ENCODE measurements at regions not wholly inside any gene's neighbourhood (a gene's known extent, or its start where the extent isn't known, plus 50 kb on each side); places are given as distances from the start of the nearest gene placed in this dataset.
A peak's percentile ranks its signal among the peaks of the same experiment; 100 is the strongest.

- no peak for DNase-seq (ENCODE audit: low read depth, low spot score)
- peak overlapping the region; percentile 45 for H3K27ac ChIP-seq
These were observed 514.5 kb upstream of the CDH2 start for GRCh38 chr18:28691496-28691840.

- peak overlapping the region; percentile 45 for H3K27ac ChIP-seq
These were observed 514.0 kb upstream of the CDH2 start for GRCh38 chr18:28690836-28691495.

DNA sequence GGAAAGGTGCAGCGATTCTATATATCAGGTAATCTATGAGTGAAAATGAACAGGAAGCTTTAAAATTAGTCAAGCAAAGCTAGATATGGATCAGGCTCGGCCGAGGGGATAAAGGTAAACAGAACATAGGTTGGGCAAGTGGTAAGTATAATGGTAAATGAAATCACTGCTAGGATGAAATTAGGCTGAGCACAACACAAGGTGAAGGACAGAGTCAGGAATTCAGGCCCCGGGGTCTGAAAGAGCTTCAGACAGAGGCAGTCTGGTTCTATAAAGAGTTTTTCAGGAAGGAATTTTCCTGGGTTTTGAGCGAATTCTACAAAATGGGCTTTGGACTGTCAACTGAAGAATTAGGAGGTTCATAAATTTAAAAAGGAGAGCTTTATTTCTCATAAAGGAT lies 513.2 kb upstream of the CDH2 start:
- DNase-seq (ENCODE audit: low read depth, low spot score): no peak
- no peak overlapping the region for H3K27ac ChIP-seq

More at GRCh38 chr18:28690836-28691495, 514.0 kb upstream of the CDH2 start:
- DNase-seq (ENCODE audit: low read depth, low spot score): no peak

- no peak for DNase-seq (ENCODE audit: low read depth, low spot score)
These were observed 512.7 kb upstream of the CDH2 start for GRCh38 chr18:28689588-28689987.

GRCh38 chr18:28684746-28685355 lies 507.9 kb upstream of the CDH2 start:
- no peak for DNase-seq (ENCODE audit: low read depth, low spot score)

More at GRCh38 chr18:28689588-28689987, 512.7 kb upstream of the CDH2 start:
- H3K27ac ChIP-seq: no peak overlapping the region

DNA sequence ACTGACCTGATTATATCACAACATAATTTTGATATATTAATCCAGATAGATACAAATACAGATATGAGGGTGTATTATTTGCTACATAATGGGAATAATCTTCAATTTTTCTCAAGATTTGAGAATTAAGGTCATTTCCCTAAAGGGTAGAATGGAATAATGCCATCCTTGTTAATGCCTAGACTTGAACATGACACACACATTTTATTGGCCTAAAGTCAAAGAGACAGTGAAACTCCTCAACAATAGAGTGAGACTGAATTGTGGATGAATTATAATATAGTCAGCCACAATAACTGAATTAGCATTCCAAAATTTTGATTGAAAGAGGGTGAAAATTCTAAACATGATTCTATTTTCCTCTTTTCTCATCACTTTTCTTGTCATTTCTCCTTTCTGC lies 506.0 kb upstream of the CDH2 start:
- H3K27ac ChIP-seq: no peak overlapping the region
- no peak for DNase-seq (ENCODE audit: low read depth, low spot score)

More at GRCh38 chr18:28684746-28685355, 507.9 kb upstream of the CDH2 start:
- no peak overlapping the region for H3K27ac ChIP-seq

- DNase-seq (ENCODE audit: low read depth, low spot score): no peak
- no peak overlapping the region for H3K27ac ChIP-seq
These were observed 492.2 kb upstream of the CDH2 start for GRCh38 chr18:28669165-28669564.

GRCh38 chr18:28666216-28666615 lies 489.3 kb upstream of the CDH2 start:
- no peak for DNase-seq (ENCODE audit: low read depth, low spot score)

DNA sequence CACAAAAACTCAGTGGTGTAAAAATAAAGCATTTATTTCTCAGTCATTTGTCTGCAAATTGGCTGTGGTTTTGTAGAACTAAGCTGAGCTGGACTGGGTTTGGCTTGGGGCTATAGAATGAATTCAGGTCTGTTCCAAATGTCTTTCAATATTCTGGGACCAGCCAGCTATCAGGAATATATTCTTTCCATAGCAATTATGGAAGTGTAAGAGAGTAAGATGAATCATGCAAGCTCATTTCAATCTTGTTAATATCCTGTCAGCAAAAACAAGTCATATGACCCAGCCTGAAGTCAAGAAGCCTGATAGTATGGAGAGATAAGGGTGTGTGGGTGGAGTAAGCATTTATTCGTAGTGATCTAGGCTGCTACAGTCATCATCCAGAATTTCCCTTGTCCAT lies 481.0 kb upstream of the CDH2 start:
- no peak overlapping the region for H3K27ac ChIP-seq
- DNase-seq (ENCODE audit: low read depth, low spot score): peak; percentile 78

More at GRCh38 chr18:28666216-28666615, 489.3 kb upstream of the CDH2 start:
- H3K27ac ChIP-seq: no peak overlapping the region

- DNase-seq (ENCODE audit: low read depth, low spot score): no peak
- no peak overlapping the region for H3K27ac ChIP-seq
These were observed 475.7 kb upstream of the CDH2 start for GRCh38 chr18:28652654-28653053.

DNA sequence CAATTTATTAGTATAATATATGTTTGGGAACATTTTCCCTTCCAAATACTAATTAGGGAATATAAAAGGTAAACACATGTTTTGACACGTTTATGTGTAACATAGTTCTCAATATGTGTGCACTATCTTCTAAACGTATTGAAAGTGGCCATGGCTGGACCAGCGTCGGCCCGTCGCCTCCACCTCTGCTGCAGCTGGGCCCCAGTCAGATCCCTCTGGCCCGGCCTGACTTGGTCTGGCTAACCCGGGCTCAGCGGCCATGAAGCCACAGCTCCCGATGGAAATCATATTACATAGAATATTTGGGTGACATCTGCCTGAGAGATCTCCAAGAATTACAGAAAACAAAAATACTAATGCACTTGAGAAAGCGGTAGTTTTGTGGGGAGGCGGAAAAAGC lies 474.4 kb upstream of the CDH2 start:
- H3K27ac ChIP-seq: no peak overlapping the region
- no peak for DNase-seq (ENCODE audit: low read depth, low spot score)

DNA sequence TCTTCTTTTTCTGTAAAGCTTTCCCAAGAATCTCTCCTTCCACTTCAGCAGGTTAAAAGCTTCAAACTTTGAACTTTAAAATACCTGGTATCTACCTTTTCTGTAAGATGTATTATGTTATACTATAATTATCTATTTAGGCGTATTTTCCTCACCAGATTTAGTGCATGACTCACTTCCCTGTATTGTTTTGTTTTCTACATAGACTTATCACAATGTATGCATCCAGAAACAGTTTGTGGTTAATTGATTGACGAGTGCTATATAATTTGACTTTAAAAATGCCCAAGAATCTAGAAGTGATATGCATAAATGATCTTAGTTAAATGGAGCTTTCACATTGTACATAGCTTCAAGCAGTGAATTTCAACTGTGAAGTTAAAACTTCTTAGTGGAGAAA lies 473.9 kb upstream of the CDH2 start:
- no peak for DNase-seq (ENCODE audit: low read depth, low spot score)
- no peak overlapping the region for H3K27ac ChIP-seq

DNA sequence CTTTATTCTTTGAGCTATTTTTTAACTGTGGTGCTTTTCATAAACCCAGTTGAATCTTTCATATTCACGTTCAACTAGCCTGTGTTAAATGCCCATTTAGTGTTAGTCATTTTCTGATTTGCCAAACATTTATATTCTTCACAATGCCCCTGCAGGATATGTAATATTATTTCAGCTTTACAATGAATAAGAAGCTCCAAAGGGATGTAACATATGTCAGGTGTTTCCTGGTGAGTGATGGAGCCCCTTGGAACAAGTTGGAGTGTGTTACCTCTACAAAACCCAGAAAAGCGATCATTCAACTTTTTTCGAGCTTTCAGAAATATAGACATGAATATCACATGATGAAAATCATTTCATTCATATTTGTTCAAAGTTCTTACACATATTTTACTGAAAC lies 471.0 kb upstream of the CDH2 start:
- DNase-seq (ENCODE audit: low read depth, low spot score): no peak
- H3K27ac ChIP-seq: no peak overlapping the region

- DNase-seq (ENCODE audit: low read depth, low spot score): no peak
- H3K27ac ChIP-seq: no peak overlapping the region
These were observed 461.0 kb upstream of the CDH2 start for GRCh38 chr18:28637897-28638296.

DNA sequence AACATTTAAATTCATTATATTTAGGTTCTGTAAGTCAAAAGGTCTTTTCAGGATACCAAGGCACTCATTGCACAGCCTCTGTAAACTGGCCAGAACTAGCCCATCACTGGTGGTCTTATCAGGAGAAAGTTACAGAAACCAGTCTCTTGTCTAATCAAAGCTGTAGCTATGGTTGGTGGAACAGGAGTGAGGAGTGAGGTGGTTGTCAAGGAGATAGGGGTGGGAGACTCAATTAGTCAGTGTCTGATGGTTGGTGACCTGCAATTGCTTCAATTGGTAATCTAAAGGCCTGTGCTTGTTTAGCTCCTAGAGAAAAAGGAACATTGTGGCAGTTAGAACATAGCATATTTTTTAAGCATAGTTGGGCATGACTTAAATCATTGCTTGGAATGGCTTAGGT lies 458.6 kb upstream of the CDH2 start:
- H3K27ac ChIP-seq: no peak overlapping the region
- no peak for DNase-seq (ENCODE audit: low read depth, low spot score)

DNA sequence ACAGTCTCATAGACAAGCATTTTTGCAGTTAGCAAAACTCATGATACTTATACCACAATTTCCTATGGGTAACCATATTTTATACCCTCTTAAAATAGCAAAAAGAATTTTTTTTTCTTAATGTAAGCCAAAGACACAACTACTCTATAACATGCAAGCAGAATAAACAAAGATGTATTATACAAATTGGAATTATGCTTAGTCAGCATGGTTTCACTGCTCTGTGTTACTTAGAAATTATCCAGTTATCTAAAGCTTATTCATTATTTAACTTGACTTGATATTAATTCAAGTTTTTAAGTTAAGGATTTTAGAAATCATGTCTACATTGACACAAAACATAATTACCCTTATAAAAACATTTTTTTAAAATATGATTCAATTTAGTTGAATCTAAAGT lies 449.8 kb upstream of the CDH2 start:
- H3K27ac ChIP-seq: no peak overlapping the region
- DNase-seq (ENCODE audit: low read depth, low spot score): no peak

DNA sequence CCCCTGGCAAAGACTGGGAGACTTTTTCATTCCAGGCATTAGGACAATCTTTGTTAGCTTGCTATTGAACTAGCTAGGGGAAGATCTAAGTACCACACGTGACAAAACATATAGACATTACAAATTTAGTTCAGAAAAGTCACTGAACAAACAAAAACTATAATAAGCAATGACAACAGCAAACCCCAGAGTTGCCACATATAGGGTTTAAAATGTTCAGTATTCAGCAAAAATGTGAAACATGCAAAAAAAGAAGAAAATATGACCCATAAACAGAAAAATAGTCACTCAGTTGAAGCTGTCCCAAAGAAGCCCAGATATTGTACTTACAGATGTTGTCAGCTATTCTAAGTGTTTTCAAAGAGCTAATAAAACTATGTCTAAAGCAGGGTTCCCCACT lies 431.1 kb upstream of the CDH2 start:
- no peak overlapping the region for H3K27ac ChIP-seq
- DNase-seq (ENCODE audit: low read depth, low spot score): no peak

DNA sequence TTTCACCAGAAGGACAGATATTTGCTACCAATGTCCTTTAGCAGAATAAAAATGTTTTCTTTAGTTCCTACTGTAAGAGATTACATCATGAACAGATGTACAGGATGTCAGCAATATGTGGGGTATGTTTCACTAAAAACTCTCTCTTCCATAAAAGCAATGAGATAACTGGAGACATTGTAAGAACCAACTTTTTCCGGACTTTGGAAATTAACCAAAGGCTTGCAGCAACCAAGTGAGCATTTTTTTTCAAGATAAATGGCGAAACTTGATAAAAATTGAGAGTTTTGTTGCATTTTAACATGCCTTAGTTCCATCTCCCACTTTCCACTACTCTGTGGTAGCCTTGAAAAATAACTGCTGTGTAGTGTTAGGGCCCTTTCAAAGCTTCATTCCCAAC lies 429.8 kb upstream of the CDH2 start:
- no peak for DNase-seq (ENCODE audit: low read depth, low spot score)
- H3K27ac ChIP-seq: no peak overlapping the region

DNA sequence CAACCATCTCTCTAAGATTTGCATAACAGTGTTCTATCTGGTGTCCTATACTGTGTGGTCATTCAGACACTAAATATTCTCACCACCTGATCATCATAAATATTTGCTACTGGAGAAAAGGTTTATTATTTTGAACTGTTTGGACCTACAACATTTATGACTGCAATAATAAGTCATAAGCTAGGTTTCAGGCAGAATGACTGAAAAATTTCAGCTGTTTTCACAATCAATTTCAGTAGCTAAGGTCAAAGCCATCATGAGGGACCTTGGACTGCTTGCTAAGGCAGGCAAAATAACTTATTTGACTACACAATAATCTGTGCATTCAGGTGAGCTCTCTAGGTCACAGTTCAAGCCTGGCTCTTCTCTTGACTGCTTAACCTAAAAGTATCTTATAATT lies 425.5 kb upstream of the CDH2 start:
- H3K27ac ChIP-seq: no peak overlapping the region
- no peak for DNase-seq (ENCODE audit: low read depth, low spot score)

DNA sequence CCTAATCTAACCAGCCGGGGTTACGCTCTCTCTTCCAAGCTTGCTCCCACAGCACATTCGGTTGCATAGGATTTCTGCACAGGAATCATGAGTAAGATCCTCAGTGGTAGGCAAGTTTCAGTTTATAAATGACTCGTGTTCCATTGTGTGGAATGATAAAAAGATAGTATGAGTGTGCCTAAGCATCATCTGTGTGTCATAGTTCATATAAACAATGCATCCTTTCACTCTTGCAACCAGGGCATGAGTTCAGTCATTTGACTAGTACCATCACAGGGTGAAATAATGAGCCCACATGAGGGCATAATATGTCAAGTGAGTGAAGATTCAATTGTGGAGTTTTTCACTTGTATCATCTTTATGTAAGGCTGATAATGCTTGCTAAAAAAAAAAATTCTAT lies 417.1 kb upstream of the CDH2 start:
- no peak overlapping the region for H3K27ac ChIP-seq

DNA sequence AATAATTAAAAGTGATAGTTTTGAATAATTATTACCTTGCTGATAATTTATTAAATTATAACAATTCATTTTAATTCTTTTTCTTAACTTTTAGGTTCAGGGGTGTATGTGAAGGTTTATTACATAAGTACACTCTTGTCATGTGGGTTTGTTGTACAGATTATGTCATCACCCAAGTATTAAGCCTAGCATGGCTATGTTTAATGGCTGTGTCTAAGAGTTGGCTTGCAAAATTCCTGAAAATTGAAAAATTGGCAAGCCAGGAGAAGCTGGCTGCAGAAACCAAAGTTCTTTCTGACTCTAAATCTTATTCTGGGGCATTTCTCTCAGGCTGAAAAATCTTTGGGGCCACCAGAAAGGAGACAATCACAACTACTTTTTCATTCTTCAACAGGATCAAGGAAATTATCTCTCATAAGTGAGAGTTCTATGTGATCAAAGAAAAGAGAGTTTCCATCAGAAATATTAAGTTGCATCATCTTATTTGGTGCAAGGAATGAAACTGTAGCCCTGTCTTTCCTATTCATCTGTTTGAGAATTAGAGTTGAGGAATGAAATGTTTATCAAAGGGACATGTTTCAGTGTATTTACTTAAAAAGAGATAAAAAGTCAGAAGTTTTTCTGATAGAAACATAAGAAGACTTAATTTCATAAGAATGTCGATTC lies 412.1 kb upstream of the CDH2 start:
- no peak overlapping the region for H3K27ac ChIP-seq
- no peak for DNase-seq (ENCODE audit: low read depth, low spot score)

More for the DNA sequence above, 417.1 kb upstream of the CDH2 start:
- peak; percentile 52 for DNase-seq (ENCODE audit: low read depth, low spot score)

- H3K27ac ChIP-seq: no peak overlapping the region
- peak; percentile 10 for DNase-seq (ENCODE audit: low read depth, low spot score)
These were observed 407.8 kb upstream of the CDH2 start for GRCh38 chr18:28584731-28585130.
